PC-9 (cell line): ENCODE measurements at regions not wholly inside any gene's neighbourhood (a gene's known extent, or its start where the extent isn't known, plus 50 kb on each side); places are given as distances from the start of the nearest gene placed in this dataset.
A peak's percentile ranks its signal among the peaks of the same experiment; 100 is the strongest.

Source experiments
- BruUV-seq: library from RNA; stranded (reverse); fragments of 400-500 nt; replicated peaks from 2 replicates; lab custom pipeline; 2021; lab: Mats Ljungman, UMichigan
- CTCF ChIA-PET: fragments of 300-600 bp; sonication (Branson Sonifier 250); formaldehyde crosslinking; loops from one replicate; lab custom pipeline; 2022; ENCODE audit warnings: antibody characterized with exemption; lab: Charles Lee
- POLR2A ChIA-PET: fragments of 300-600 bp; sonication (Branson Sonifier 250); formaldehyde crosslinking; loops from one replicate; lab custom pipeline; 2022; ENCODE audit warnings: antibody characterized with exemption; ENCODE audit not compliant: unreplicated experiment; lab: Charles Lee
- DNase-seq, 2 experiments: peaks; one replicate each; pipeline versions ENCODE4 v3.0.0 to v3.0.0-alpha.2; 2015 to 2022; ENCODE audit warnings: mixed read lengths in 1 of 2
- H2AFZ ChIP-seq: fragments of 200-600 bp; sonication (generic); 2 replicates; pipeline ENCODE4 v1.8.1; 2017; ENCODE audit warnings: antibody characterized with exemption
- H3F3A ChIP-seq: fragments of 200-600 bp; sonication (generic); 2 replicates; pipeline ENCODE4 v1.8.1; 2017; ENCODE audit warnings: antibody characterized with exemption, mild to moderate bottlenecking, low read depth; ENCODE audit not compliant: insufficient read depth
- H3K27ac ChIP-seq: fragments of 200-600 bp; sonication (generic); 2 replicates; pipeline ENCODE4 v1.6.1; 2016; ENCODE audit warnings: mixed run types
- H3K27me3 ChIP-seq: fragments of 200-600 bp; sonication (generic); 2 replicates; pipeline ENCODE4 v1.6.1; 2016; ENCODE audit warnings: low read depth, mixed run types; ENCODE audit not compliant: insufficient read depth
- H3K36me3 ChIP-seq: fragments of 200-600 bp; sonication (generic); 2 replicates; pipeline ENCODE4 v1.6.1; 2016; ENCODE audit warnings: low read depth, mixed run types
- H3K4me1 ChIP-seq: fragments of 200-600 bp; sonication (generic); replicated peaks from 2 replicates; pipeline ENCODE4 v1.6.1; 2016; ENCODE audit warnings: mixed run types; ENCODE audit not compliant: insufficient read depth
- H3K4me2 ChIP-seq: fragments of 200-600 bp; sonication (generic); 2 replicates; pipeline ENCODE4 v1.6.1; 2017; ENCODE audit warnings: mixed run types
- H3K4me3 ChIP-seq: fragments of 200-600 bp; sonication (generic); 2 replicates; pipeline ENCODE4 v1.6.1; 2016; ENCODE audit warnings: mixed run types
- H3K79me2 ChIP-seq: fragments of 200-600 bp; sonication (generic); 2 replicates; pipeline ENCODE4 v1.6.1; 2017; ENCODE audit warnings: low read depth, mixed run types
- H3K9me2 ChIP-seq: fragments of 200-600 bp; sonication (generic); 2 replicates; pipeline ENCODE4 v1.8.1; 2017; ENCODE audit warnings: mild to moderate bottlenecking; ENCODE audit not compliant: insufficient read depth
- H3K9me3 ChIP-seq: fragments of 200-600 bp; sonication (generic); 2 replicates; pipeline ENCODE4 v1.8.1; 2016; ENCODE audit warnings: low read depth; ENCODE audit not compliant: insufficient read depth
- H4K20me1 ChIP-seq: fragments of 200-600 bp; sonication (generic); 2 replicates; pipeline ENCODE4 v1.8.1; 2017; ENCODE audit not compliant: insufficient read depth
- EZH2 ChIP-seq: fragments of 200-600 bp; sonication (generic); IDR thresholded peaks from 2 replicates; pipeline ENCODE4 v1.8.0; 2017; ENCODE audit warnings: antibody characterized with exemption, low read depth
- intact Hi-C: fragments of 100-400 bp; cut with micrococcal nuclease; formaldehyde crosslinking; loops from one replicate; pipeline ENCODE4 v1.10.0; 2022; ENCODE audit not compliant: unreplicated experiment
- TF ChIP-seq, protein P1 (sequence below): fragments of 200-600 bp; sonication (generic); conservative IDR thresholded peaks from 2 replicates; pipeline ENCODE4 v1.6.1; 2017; ENCODE audit warnings: mixed run types, antibody characterized with exemption, mild to moderate bottlenecking, moderate library complexity

DNA sequence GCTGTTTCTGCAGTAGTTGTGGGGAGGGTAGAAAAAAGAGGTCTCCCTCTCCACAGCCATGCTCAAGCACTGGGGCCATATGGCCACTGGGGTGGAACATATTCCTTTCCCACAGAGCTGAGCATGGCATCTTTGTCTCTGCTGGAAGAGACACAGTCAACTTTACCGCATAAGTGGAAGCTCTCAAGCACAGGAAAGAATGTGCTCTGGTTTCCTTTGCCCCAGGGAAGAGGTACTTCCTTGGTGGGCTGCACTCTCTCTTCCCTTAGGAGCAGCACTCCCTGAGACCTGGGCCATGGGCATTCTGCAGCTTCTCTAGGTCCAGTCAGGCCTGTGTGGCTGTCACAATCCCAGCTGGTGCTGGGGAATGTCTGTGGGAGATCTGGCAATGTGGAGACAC lies 168.5 kb upstream of the ACTBL2 start:
- no peak overlapping the region for H3K4me3 ChIP-seq
- H3K79me2 ChIP-seq = no peaks in the 10 kb centered on the region
- H2AFZ ChIP-seq = no peak overlapping the region
- ChIA-PET CTCF (interaction anchor here (0.9 to 1.9 kb wide), 5 partner anchors 19 to 353 kb away, joined by 3 to 26 read pairs (median 5); no protein-coding TSS in a partner anchor), POLR2A (interaction anchor here (0.6 to 1.0 kb wide), 2 partner anchors 150 to 186 kb away, joined by 3 to 4 read pairs; no protein-coding TSS in a partner anchor)
- no peaks in the 10 kb centered on the region for H3K4me1 ChIP-seq
- H3K27me3 ChIP-seq = no peaks in the 10 kb centered on the region
- no TSS peak for BruUV-seq
- DNase-seq = no peak
- peaks cover 11% of the 10 kb centered on the region for H3K9me3 ChIP-seq
- no peaks in the 10 kb centered on the region for H3F3A ChIP-seq
- intact Hi-C loops = loop anchor here (2.0 to 5.0 kb wide), 3 partner anchors 166 to 536 kb away; no protein-coding TSS in a partner anchor
- no peaks in the 10 kb centered on the region for H3K9me2 ChIP-seq
- no peak overlapping the region for H3K27ac ChIP-seq
- 0 out of 2 replicates have a peak, but pooled peaks cover 8% of the 10 kb centered on the region for H3K36me3 ChIP-seq
- H3K4me2 ChIP-seq = no peak overlapping the region
- no peak for TF ChIP-seq EZH2
- TF ChIP-seq, protein P1, sequence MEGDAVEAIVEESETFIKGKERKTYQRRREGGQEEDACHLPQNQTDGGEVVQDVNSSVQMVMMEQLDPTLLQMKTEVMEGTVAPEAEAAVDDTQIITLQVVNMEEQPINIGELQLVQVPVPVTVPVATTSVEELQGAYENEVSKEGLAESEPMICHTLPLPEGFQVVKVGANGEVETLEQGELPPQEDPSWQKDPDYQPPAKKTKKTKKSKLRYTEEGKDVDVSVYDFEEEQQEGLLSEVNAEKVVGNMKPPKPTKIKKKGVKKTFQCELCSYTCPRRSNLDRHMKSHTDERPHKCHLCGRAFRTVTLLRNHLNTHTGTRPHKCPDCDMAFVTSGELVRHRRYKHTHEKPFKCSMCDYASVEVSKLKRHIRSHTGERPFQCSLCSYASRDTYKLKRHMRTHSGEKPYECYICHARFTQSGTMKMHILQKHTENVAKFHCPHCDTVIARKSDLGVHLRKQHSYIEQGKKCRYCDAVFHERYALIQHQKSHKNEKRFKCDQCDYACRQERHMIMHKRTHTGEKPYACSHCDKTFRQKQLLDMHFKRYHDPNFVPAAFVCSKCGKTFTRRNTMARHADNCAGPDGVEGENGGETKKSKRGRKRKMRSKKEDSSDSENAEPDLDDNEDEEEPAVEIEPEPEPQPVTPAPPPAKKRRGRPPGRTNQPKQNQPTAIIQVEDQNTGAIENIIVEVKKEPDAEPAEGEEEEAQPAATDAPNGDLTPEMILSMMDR = no peak
- H4K20me1 ChIP-seq = no peaks in the 10 kb centered on the region

DNA sequence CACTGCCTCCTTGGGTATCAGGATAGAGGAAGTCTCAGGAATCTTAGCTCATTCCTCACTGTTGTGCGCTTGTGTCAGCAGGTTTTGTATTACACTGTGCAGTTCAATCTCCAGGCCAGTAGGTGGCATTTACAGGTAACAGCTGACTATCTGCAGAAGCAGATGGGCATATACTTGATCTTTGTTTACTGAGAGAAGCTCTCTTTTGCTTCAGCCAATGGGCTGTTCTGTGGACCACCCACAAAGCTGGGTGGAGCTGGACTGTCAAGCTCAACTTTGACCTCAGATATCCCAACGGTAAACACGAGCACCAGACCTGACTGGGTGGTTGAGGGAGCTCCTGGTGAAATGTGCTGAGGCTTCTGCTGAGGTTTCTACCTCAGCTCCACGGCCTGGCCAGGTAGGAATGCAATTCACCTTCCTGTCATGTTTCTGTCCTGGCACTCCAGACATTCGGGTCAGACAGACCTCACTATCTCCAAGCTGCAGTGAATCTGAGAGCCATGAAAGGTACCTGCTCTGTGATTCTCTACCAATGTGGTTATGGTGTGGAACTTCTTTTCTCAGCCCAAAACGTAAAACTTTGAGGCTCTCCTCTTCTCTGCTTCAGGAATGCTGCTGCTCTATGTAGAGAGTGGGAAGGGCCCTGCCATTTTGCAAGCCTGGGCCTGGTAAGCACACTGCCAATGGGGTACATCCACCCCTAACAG lies 167.9 kb upstream of the ACTBL2 start:
- no peak overlapping the region for H3K4me3 ChIP-seq
- H3F3A ChIP-seq = no peaks in the 10 kb centered on the region
- no peaks in the 10 kb centered on the region for H3K9me2 ChIP-seq
- H3K36me3 ChIP-seq = 0 out of 2 replicates have a peak, but pooled peaks cover 8% of the 10 kb centered on the region
- H3K27ac ChIP-seq = no peak overlapping the region
- TF ChIP-seq EZH2 = no peak
- TF ChIP-seq, protein P1 = peak; percentile 59
- H3K27me3 ChIP-seq = no peaks in the 10 kb centered on the region
- H3K4me2 ChIP-seq = no peak overlapping the region
- no peaks in the 10 kb centered on the region for H3K79me2 ChIP-seq
- TSS peak; percentile 60 for BruUV-seq
- intact Hi-C loops = loop anchor here (1.0 to 5.0 kb wide), 11 partner anchors 43 to 810 kb away; partner anchors contain the start of gene PLK2
- H4K20me1 ChIP-seq = no peaks in the 10 kb centered on the region
- DNase-seq = peak in 1 of 2 experiments; percentile 70
- ChIA-PET CTCF (interaction anchor here (0.6 to 1.9 kb wide), 19 partner anchors 20 to 811 kb away, joined by 3 to 26 read pairs (median 4); partner anchors contain the start of gene PLK2), POLR2A (interaction anchor here (0.6 to 1.2 kb wide), 8 partner anchors 49 to 810 kb away, joined by 3 to 7 read pairs (median 4); no protein-coding TSS in a partner anchor)
- no peak overlapping the region for H2AFZ ChIP-seq
- H3K4me1 ChIP-seq = no peaks in the 10 kb centered on the region
- peaks cover 8% of the 10 kb centered on the region for H3K9me3 ChIP-seq

DNA sequence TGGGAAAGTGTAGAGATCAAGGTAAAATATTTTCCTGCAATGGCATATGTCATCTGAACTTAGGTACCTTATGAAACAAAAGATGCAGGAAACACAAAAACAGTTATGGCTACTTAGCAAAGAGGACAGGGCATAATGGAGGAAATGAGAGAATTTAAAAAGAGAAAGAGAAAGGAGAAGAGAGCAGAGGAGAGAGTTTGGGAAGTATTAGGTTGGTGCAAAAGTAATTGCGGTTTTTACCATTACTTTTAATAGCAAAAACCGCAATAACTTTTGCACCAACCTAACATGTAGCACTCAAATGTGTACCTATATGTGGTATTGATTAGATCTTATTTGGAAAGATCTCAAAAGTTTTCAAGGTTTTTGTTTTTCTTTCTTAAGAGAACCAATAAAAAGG lies 160.1 kb upstream of the ACTBL2 start:
- H3K4me3 ChIP-seq = no peak overlapping the region
- H3K36me3 ChIP-seq = no peaks in the 10 kb centered on the region
- ChIA-PET POLR2A (no interaction called here), CTCF (no interaction called here)
- H3F3A ChIP-seq = no peaks in the 10 kb centered on the region
- H3K4me2 ChIP-seq = no peak overlapping the region
- no peak for TF ChIP-seq EZH2
- TF ChIP-seq, protein P1 = no peak
- no peaks in the 10 kb centered on the region for H3K79me2 ChIP-seq
- H2AFZ ChIP-seq = no peak overlapping the region
- H3K27ac ChIP-seq = no peak overlapping the region
- H3K9me3 ChIP-seq = no peaks in the 10 kb centered on the region
- intact Hi-C loops = no loop called here
- no peaks in the 10 kb centered on the region for H3K27me3 ChIP-seq
- no peaks in the 10 kb centered on the region for H4K20me1 ChIP-seq
- no peaks in the 10 kb centered on the region for H3K9me2 ChIP-seq
- no peak for DNase-seq
- BruUV-seq = no TSS peak
- no peaks in the 10 kb centered on the region for H3K4me1 ChIP-seq
